Thyroid gland (tissue), 4 donors: ENCODE measurements at regions not wholly inside any gene's neighbourhood (a gene's known extent, or its start where the extent isn't known, plus 50 kb on each side); places are given as distances from the start of the nearest gene placed in this dataset.

Experiments
- CTCF ChIP-seq, 6 experiments: fragments of 200-600 bp in 3 of 6; fragments of 450-650 bp in 3 of 6; sonication (generic) in 3 of 6; IDR thresholded peaks; one replicate each; pipeline ENCODE4 v1.5.1; 2016 to 2019; ENCODE audit warnings: antibody characterized with exemption in 6 of 6, mild to moderate bottlenecking in 2 of 6, inconsistent platforms in 1 of 6, moderate library complexity in 1 of 6
- POLR2A ChIP-seq, 2 donors: fragments of 450-650 bp; IDR thresholded peaks; one replicate each; pipeline ENCODE4 v1.6.1; 2017; ENCODE audit warnings: antibody characterized with exemption in 2 of 2, mild to moderate bottlenecking in 2 of 2, moderate library complexity in 1 of 2

- TF ChIP-seq CTCF (IDR thresholded peaks at IDR 0.05) (no peak), POLR2A (IDR thresholded peaks at IDR 0.05) (no peak)
Measured at GRCh38 chr12:5101686-5102085, 58.0 kb downstream of the KCNA5 start.
